Tibial nerve (tissue), 4 donors: ENCODE measurements at regions not wholly inside any gene's neighbourhood (a gene's known extent, or its start where the extent isn't known, plus 50 kb on each side); places are given as distances from the start of the nearest gene placed in this dataset.

Source experiments
- CTCF ChIP-seq, 5 experiments: fragments of 200-600 bp in 3 of 5; fragments of 450-650 bp in 2 of 5; sonication (generic) in 3 of 5; IDR thresholded peaks; one replicate each; pipeline ENCODE4 v1.5.1; 2016 to 2019; ENCODE audit warnings: antibody characterized with exemption in 5 of 5, mild to moderate bottlenecking in 3 of 5, moderate library complexity in 2 of 5
- EP300 ChIP-seq, 2 donors: sonication (generic); formaldehyde crosslinking; IDR thresholded peaks; one replicate each; pipeline ENCODE4 v1.6.1; 2017; ENCODE audit warnings: antibody characterized with exemption in 2 of 2, mild to moderate bottlenecking in 1 of 2
- POLR2A ChIP-seq, 2 donors: fragments of 450-650 bp; IDR thresholded peaks; one replicate each; pipeline ENCODE4 v1.6.1; 2017; ENCODE audit warnings: antibody characterized with exemption in 2 of 2, mild to moderate bottlenecking in 2 of 2, moderate library complexity in 2 of 2

GRCh38 chr5:18749763-18750162 lies 1115.5 kb downstream of the TAF11L14 start:
- TF ChIP-seq POLR2A (IDR thresholded peaks at IDR 0.05) (no peak), CTCF (IDR thresholded peaks at IDR 0.05) (no peak), EP300 (IDR thresholded peaks at IDR 0.05) (no peak)
